Amniotic stem cell (primary cell): ENCODE measurements at regions not wholly inside any gene's neighbourhood (a gene's known extent, or its start where the extent isn't known, plus 50 kb on each side); places are given as distances from the start of the nearest gene placed in this dataset.

Experiments used
- DNase-seq: peaks from one replicate; lab custom pipeline; 2025; lab: John Stamatoyannopoulos, UW

- DNase-seq: no peak
These were observed 160.2 kb downstream of the FAM170A start for GRCh38 chr5:119789406-119790117.

DNA sequence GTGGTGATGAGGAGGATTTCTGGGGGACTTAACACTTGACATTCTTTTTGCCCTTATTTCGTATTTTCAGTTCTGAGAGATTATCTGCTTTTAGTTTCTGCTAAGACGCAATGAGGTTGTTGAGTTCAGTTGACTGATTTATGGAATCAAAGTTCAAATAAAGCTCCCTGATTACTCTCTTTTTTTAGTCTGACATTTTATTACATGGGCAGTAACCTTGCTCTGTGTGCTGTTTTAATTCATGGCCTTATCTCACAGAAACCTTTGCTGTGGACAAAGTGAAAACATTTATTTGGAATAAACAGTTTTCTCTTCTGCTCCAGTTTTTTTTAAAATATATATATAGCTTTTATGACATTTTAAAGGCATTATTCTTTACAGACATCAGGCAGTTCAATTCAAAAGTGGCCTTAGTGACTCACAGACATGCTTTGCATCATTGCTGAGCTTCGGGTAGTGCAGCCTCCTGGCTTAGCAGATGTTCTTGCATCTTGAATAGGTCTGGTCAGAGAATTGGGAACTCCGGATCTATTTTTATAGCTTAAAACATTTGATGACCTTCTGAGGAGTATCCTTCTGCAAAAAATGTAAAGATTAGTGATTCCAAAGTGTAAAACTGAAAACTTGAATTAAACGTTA, 162.9 kb downstream of the FAM170A start:
- no peak for DNase-seq

GRCh38 chr5:119795768-119796167, 166.4 kb downstream of the FAM170A start:
- DNase-seq: no peak

DNA sequence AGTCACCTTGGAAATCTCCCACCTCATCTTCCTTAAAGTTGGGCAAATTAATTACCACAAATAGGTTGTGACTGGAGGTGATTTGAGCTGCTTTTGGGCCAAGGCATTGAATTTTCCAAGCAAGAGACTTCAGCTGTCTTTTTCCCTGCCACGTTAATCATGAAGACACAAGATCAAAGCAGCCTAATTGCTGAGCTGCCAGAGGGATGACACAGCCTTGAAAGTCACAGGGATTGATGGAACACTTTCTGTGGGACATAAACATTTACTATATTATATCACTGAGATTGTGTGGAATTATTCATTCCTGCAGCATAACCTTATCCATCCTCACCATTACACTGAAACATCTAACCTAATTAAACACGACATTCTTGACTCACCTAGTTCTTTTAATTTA, 172.2 kb downstream of the FAM170A start:
- no peak for DNase-seq

- DNase-seq: no peak
These were observed 178.7 kb downstream of the FAM170A start for GRCh38 chr5:119808024-119808423.

- no peak for DNase-seq
These were observed 179.1 kb downstream of the FAM170A start for GRCh38 chr5:119808474-119808873.

GRCh38 chr5:119810217-119810616, 180.9 kb downstream of the FAM170A start:
- no peak for DNase-seq

DNA sequence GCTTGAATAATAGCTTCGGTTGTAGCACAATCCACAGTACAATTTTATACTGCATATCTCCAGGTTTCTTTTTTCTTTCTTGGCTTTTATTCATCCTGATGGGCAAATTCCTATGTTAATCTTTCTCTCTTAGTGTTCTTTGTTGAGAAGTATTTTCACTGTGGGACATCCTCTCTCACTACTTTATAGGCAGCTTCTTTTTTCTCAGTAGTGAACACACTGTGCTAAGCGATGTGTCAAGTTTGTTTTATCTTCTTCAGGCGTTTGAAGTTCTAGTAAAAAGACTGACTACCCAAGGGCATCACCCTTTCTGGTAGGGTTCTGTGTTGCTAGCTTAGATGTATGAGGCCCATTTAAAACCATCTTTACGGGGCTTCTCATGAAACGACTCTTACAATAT, 182.1 kb downstream of the FAM170A start:
- no peak for DNase-seq

GRCh38 chr5:119814655-119815054, 185.3 kb downstream of the FAM170A start:
- DNase-seq: no peak

DNA sequence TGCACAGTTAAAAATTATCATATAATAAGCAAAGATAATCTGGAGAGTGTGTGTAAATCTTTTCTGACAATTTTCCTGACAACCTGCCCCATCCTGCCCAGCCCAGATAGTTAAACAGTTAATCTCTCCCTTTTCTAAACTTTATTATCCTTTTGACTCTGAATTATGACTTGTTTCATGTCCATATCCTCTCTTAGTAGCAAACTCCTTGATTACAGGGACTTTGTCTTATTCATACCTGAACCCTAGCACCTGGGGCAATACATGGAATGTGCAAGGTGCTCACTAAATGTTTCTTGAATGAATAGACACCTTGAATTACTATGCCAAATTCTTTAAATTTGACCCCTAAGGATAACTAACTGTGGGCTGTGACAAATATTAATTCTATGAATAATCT, 186.7 kb downstream of the FAM170A start:
- no peak for DNase-seq

DNA sequence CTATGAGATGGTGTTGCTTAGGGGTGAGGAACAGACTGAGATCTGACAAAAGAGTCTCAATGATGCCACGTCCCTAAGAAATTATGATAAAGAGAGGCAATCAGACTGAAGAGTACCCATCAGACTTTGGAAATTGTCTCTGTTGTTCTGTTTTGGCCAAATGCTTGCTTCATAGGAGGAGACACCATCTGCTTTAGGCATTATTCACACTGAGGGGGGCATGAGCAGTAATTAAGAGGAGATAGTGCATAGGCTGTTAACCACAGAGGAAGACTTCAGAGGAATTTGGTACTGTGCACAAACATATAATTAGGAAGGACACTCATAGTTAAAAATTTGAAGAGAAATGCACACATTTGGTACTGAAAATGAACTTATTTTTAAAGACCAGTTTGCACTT, 190.7 kb downstream of the FAM170A start:
- DNase-seq: no peak

- no peak for DNase-seq
These were observed 191.2 kb downstream of the FAM170A start for GRCh38 chr5:119820608-119821007.

- DNase-seq: no peak
These were observed 199.2 kb downstream of the FAM170A start for GRCh38 chr5:119828541-119828940.

GRCh38 chr5:119829341-119829740, 200.0 kb downstream of the FAM170A start:
- DNase-seq: no peak

- DNase-seq: no peak
These were observed 203.8 kb downstream of the FAM170A start for GRCh38 chr5:119833176-119833575.

DNA sequence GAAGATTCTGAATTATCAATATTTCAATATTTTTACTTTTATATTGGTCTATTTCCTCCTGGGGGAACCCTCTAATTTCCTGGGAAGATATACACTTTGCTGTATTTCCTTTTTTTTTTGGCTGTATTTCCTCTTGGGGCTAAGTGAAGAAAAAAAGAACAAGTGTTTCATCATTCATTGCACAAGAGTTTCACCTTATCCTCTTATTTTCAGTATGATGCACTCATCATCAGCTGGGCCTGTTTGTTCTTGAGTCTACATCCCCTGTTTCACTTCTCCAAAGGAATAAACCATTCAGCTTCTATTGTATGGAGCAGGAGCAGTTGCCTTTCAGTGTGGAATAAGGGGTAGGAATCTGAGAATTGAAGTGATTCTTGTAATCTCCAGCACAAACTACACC, 210.8 kb downstream of the FAM170A start:
- DNase-seq: no peak

- DNase-seq: no peak
These were observed 222.8 kb downstream of the FAM170A start for GRCh38 chr5:119852140-119852539.

DNA sequence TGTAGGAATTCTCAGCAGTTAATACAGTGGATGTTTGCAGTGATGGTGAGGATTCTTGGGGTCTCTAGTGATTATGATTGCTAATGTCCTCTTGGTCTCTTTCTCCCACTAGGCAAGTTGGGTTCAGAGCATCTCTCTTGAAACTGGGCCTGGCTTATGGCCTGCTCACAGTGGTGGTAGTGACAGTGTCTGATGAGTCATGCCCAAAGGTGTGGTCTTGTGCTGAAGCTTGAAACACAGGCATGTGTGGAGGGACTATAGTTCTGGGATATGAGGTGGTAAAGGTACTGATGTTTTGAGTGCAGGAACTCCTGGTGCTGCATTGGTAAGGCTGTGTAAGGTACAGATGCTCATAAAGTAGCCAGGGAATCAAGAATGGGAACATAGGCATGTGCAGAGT, 231.1 kb downstream of the FAM170A start:
- DNase-seq: no peak

GRCh38 chr5:119862619-119863018, 233.3 kb downstream of the FAM170A start:
- no peak for DNase-seq

GRCh38 chr5:119864286-119864685, 234.9 kb downstream of the FAM170A start:
- DNase-seq: no peak

GRCh38 chr5:119873611-119874010, 244.3 kb downstream of the FAM170A start:
- no peak for DNase-seq

GRCh38 chr5:119876522-119876921, 247.2 kb downstream of the FAM170A start:
- DNase-seq: no peak

DNA sequence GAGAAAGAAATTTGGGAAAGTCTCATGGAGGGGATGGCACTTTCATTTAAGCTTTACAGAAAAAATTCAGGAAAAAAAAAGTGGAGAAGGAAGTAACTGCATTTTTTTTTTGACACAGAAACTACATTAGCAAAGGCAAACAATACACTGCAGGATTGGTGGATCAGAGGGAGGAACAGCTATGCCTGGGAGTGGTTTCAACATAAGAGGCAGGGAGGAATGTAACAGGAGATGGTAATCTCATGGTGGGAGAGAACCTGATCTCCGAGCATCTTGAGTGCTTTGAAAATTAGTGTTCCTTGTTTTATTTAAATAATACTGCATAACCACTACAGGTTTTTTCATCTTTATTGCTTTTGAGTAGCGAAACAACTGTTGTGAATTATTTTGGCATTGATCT, 249.4 kb downstream of the FAM170A start:
- DNase-seq: no peak

- no peak for DNase-seq
These were observed 250.1 kb downstream of the FAM170A start for GRCh38 chr5:119879446-119879845.
